Osteoblast (primary cell): ENCODE measurements at regions not wholly inside any gene's neighbourhood (a gene's known extent, or its start where the extent isn't known, plus 50 kb on each side); places are given as distances from the start of the nearest gene placed in this dataset.

Experiments
- DNase-seq: peaks from one replicate; pipeline ENCODE4 v3.0.0; 2011; ENCODE audit warnings: low spot score, mixed read lengths; ENCODE audit not compliant: insufficient read length; ENCODE audit errors: missing footprints
- H2AFZ ChIP-seq: 2 replicates; pipeline ENCODE4 v1.6.0; 2011; ENCODE audit warnings: mild to moderate bottlenecking, low read length
- H3K27ac ChIP-seq: 2 replicates; pipeline ENCODE4 v1.5.1; 2011; ENCODE audit warnings: mild to moderate bottlenecking, low read depth, low read length, moderate library complexity
- H3K27me3 ChIP-seq: 2 replicates; pipeline ENCODE4 v1.6.0; 2012; ENCODE audit warnings: mild to moderate bottlenecking, control low read depth, inconsistent platforms, low read length, moderate library complexity; ENCODE audit not compliant: insufficient read depth
- H3K36me3 ChIP-seq: 2 replicates; pipeline ENCODE4 v1.5.1; 2011; ENCODE audit warnings: mild to moderate bottlenecking, low read length, control low read depth, moderate library complexity; ENCODE audit not compliant: insufficient read depth
- H3K4me1 ChIP-seq: 2 replicates; pipeline ENCODE4 v1.5.1; 2011; ENCODE audit warnings: mild to moderate bottlenecking, low read length, control low read depth, moderate library complexity; ENCODE audit not compliant: insufficient read depth
- H3K4me2 ChIP-seq: 2 replicates; pipeline ENCODE4 v1.6.0; 2011; ENCODE audit warnings: mild to moderate bottlenecking, low read length; ENCODE audit not compliant: insufficient read depth
- H3K4me3 ChIP-seq: fragments of 200-600 bp; sonication (generic); 3 replicates; pipeline ENCODE4 v1.5.1; 2012; ENCODE audit warnings: mild to moderate bottlenecking, low read length, inconsistent platforms; ENCODE audit not compliant: insufficient read depth
- H3K79me2 ChIP-seq: 2 replicates; pipeline ENCODE4 v1.6.0; 2012; ENCODE audit warnings: mild to moderate bottlenecking, low read length, control low read depth, inconsistent platforms; ENCODE audit not compliant: insufficient read depth
- H3K9me3 ChIP-seq: 2 replicates; pipeline ENCODE4 v1.5.1; 2011; ENCODE audit warnings: low read depth, low read length, control low read depth
- H4K20me1 ChIP-seq: 2 replicates; pipeline ENCODE4 v1.6.0; 2012; ENCODE audit warnings: mild to moderate bottlenecking, low read length, control low read depth; ENCODE audit not compliant: insufficient read depth
- TF ChIP-seq, protein P1 (sequence below): IDR thresholded peaks from 2 replicates; pipeline ENCODE4 v1.5.1; 2011; ENCODE audit warnings: mild to moderate bottlenecking, low read depth, low read length, moderate library complexity; ENCODE audit errors: extremely low read depth

DNA sequence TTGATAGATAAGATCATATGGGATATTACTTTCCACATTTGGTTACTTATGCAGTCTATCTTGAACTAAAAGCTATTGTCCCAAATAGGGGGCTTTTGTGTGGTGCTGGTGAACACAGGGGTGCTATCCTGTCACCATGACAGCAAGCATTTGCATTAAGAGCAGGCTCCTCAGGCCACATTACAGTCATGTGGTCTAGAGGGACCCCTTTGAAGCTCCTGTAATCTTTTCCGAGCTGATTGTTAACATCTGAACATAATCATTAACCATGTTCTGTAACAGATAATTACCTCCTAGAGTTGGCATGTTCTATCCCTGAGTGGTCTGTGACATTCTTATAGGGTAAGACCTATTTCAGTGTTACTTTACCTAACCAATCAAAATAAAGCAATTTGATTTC is 178.8 kb downstream of the KTN1 start:
- no peak for DNase-seq
- no peaks in the 10 kb centered on the region for H4K20me1 ChIP-seq
- TF ChIP-seq, protein P1, sequence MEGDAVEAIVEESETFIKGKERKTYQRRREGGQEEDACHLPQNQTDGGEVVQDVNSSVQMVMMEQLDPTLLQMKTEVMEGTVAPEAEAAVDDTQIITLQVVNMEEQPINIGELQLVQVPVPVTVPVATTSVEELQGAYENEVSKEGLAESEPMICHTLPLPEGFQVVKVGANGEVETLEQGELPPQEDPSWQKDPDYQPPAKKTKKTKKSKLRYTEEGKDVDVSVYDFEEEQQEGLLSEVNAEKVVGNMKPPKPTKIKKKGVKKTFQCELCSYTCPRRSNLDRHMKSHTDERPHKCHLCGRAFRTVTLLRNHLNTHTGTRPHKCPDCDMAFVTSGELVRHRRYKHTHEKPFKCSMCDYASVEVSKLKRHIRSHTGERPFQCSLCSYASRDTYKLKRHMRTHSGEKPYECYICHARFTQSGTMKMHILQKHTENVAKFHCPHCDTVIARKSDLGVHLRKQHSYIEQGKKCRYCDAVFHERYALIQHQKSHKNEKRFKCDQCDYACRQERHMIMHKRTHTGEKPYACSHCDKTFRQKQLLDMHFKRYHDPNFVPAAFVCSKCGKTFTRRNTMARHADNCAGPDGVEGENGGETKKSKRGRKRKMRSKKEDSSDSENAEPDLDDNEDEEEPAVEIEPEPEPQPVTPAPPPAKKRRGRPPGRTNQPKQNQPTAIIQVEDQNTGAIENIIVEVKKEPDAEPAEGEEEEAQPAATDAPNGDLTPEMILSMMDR, result no peak
- no peaks in the 10 kb centered on the region for H3K36me3 ChIP-seq
- no peak overlapping the region for H3K4me2 ChIP-seq
- H3K9me3 ChIP-seq, result no peaks in the 10 kb centered on the region
- H3K27ac ChIP-seq, result no peak overlapping the region
- H3K79me2 ChIP-seq, result no peaks in the 10 kb centered on the region
- H3K4me3 ChIP-seq, result no peak overlapping the region
- peaks cover 3% of the 10 kb centered on the region for H3K27me3 ChIP-seq
- H3K4me1 ChIP-seq, result no peaks in the 10 kb centered on the region
- H2AFZ ChIP-seq, result no peak overlapping the region

DNA sequence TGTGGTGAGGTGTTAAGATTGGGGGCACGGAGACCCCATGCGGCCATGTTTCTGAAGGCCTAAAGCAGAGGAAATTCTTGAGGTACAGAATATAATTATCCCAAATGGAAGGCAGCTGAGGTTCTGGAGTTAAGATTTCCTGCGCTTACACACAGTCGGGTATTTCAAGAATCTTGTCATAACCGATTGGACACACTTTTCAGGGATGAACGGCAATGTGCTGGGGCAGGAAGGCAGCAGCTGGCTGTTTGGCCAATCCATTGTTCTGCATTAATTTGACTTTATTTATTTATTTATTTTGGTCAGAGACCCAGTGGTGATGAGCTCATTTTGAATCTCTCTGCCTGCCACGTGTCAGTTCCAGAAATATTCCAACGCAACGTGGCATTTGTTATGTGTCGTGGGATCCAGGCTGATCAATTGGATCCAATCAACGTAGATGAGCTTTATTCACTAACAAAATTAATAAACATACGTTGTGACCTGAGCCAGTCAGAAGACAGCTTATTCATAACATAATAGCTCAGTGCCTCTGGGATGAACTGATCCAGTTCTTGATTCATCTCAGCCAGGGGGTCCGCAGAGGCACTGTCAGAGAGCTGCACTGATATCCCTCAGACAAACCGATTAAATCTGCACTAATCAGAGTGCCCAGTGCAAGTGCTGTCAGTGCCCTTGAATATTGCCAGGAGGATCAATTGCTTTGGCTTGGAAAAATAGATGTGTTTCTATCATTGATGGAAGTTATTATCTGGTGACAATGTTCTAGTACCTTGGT is 181.0 kb downstream of the KTN1 start:
- H3K79me2 ChIP-seq, result no peaks in the 10 kb centered on the region
- no peaks in the 10 kb centered on the region for H3K4me1 ChIP-seq
- H4K20me1 ChIP-seq, result no peaks in the 10 kb centered on the region
- H3K36me3 ChIP-seq, result no peaks in the 10 kb centered on the region
- H3K4me2 ChIP-seq, result no peak overlapping the region
- H3K27ac ChIP-seq, result no peak overlapping the region
- H3K27me3 ChIP-seq, result peaks cover 6% of the 10 kb centered on the region
- H2AFZ ChIP-seq, result no peak overlapping the region
- no peak overlapping the region for H3K4me3 ChIP-seq
- TF ChIP-seq, protein P1, result no peak
- no peaks in the 10 kb centered on the region for H3K9me3 ChIP-seq
- DNase-seq, result no peak

DNA sequence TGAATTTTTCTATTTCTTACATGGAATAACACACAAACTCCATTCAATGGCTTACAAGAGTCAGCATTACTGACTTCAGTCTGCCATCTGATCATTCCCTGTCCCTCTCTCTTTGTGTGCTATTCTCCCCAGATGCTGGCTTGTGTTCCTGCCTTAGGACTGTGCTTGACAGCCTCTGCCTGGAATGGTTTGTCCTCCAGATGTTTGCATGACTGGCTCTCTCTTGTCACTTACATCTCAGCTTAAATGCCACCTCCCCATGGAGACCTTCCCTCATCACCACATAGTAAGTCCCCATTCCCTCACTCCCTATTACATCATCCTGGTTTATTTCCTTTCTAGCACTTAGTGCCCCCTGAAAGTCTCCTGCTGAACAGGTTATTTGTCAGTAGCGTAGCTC is 181.6 kb downstream of the KTN1 start:
- Histone ChIP-seq H3K9me3 (no peaks in the 10 kb centered on the region), H3K36me3 (no peaks in the 10 kb centered on the region), H3K4me3 (no peak overlapping the region), H3K4me2 (no peak overlapping the region), H4K20me1 (no peaks in the 10 kb centered on the region), H3K4me1 (no peaks in the 10 kb centered on the region), H2AFZ (no peak overlapping the region), H3K27me3 (peaks cover 6% of the 10 kb centered on the region), H3K27ac (no peak overlapping the region), H3K79me2 (no peaks in the 10 kb centered on the region)
- DNase-seq, result no peak
- TF ChIP-seq, protein P1, result no peak

DNA sequence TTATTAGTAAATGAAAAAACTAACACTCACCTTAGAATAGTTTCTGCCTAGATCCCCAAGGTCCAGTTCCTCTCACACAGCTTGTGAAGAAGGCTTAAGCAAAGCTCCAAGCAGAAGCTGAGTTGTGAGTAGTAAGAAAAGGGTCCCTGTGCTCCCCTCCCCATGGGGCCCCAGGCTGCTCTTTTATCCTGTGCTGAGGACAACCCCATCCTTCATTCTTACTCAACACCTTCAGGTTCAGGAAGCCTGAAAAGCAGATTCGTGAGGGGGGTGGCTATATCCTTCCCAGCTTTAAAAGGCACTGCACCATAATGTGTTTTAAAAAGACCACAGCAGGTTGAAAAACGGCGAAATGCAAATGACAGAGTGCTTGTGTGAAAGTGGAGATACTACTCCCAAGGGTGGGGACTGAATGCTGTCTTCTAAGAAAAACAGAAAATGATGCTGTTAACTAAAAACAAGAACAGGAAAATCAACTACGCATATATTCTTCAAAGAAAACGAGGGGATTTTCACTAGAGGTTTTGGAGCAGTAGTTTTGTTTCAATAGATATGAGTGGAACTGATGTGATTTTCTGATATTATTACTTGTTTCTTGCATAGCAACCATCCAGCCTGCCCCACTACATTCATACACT is 182.7 kb downstream of the KTN1 start:
- H3K36me3 ChIP-seq, result no peaks in the 10 kb centered on the region
- no peak overlapping the region for H3K4me2 ChIP-seq
- H3K27me3 ChIP-seq, result peaks cover 5% of the 10 kb centered on the region
- H3K27ac ChIP-seq, result no peak overlapping the region
- H3K9me3 ChIP-seq, result no peaks in the 10 kb centered on the region
- H3K4me3 ChIP-seq, result no peak overlapping the region
- H3K4me1 ChIP-seq, result no peaks in the 10 kb centered on the region
- H4K20me1 ChIP-seq, result no peaks in the 10 kb centered on the region
- TF ChIP-seq, protein P1, result no peak
- no peak for DNase-seq
- no peak overlapping the region for H2AFZ ChIP-seq
- H3K79me2 ChIP-seq, result no peaks in the 10 kb centered on the region
